K562 (cell line): ENCODE measurements at regions not wholly inside any gene's neighbourhood (a gene's known extent, or its start where the extent isn't known, plus 50 kb on each side); places are given as distances from the start of the nearest gene placed in this dataset.

Experiments used
- ATAC-seq: fragments of 200-7000 bp; cut with Tn5 transposase; 3 replicates; pipeline ENCODE4 v1.9.1; 2020; ENCODE audit warnings: moderate library complexity
- BruUV-seq: library from RNA; stranded (reverse); fragments of 400-500 nt; replicated peaks from 2 replicates; lab custom pipeline; 2021; lab: Mats Ljungman, UMichigan
- CTCF ChIA-PET: fragments of 300-600 bp; formaldehyde crosslinking; extraction: SDS; loops from one replicate; lab custom pipeline; 2021; ENCODE audit warnings: low intra/inter-chr PET ratio; lab: Yijun Ruan, JAX
- POLR2A ChIA-PET: fragments of 300-600, 350-650 bp; sonication (Branson Sonifier 250); formaldehyde crosslinking; extraction: SDS; loops from one replicate; lab custom pipeline; 2021; ENCODE audit warnings: antibody characterized with exemption, inconsistent platforms; lab: Yijun Ruan, JAX
- DNase-seq, 4 experiments: peaks; one replicate each; pipeline versions ENCODE4 v3.0.0 to v3.0.0-alpha.2; 2011 to 2018; ENCODE audit warnings: low spot score in 3 of 4, mixed read lengths in 3 of 4; ENCODE audit errors: extremely low read depth in 1 of 4
- FAIRE-seq: peaks from 2 replicates; lab custom pipeline; 2011; peaks lifted over from hg19 to GRCh38; lab: Jason Lieb, UNC
- H2AFZ ChIP-seq: 2 replicates; pipeline ENCODE4 v1.6.0; 2011; ENCODE audit warnings: low read depth, low read length, control low read depth, inconsistent platforms
- H3K27ac ChIP-seq: fragments of 200-600 bp; 3 replicates; pipeline ENCODE4 v1.8.0; 2011; ENCODE audit warnings: low read depth, mild to moderate bottlenecking, control low read depth, inconsistent platforms, low read length, moderate library complexity, mixed read lengths; ENCODE audit errors: extremely low read depth
- H3K27me3 ChIP-seq, 2 experiments: fragments of 300-600 bp in 1 of 2; 2 replicates in 1 of 2; 3 replicates in 1 of 2; pipeline versions ENCODE4 v1.6.0 to v1.8.0; 2011; ENCODE audit warnings: inconsistent platforms in 2 of 2, low read length in 2 of 2, mild to moderate bottlenecking in 1 of 2, mixed read lengths in 1 of 2, moderate library complexity in 1 of 2; ENCODE audit not compliant: control insufficient read depth in 2 of 2, insufficient read depth in 2 of 2
- H3K36me3 ChIP-seq: fragments of 300-600 bp; 3 replicates; pipeline ENCODE4 v1.8.0; 2011; ENCODE audit warnings: mild to moderate bottlenecking, low read length, inconsistent platforms; ENCODE audit not compliant: control insufficient read depth, insufficient read depth
- H3K4me1 ChIP-seq, 2 experiments: fragments of 200-600 bp in 1 of 2; replicated peaks in 1 of 2; 2 replicates in 1 of 2; 3 replicates in 1 of 2; pipeline versions ENCODE4 v1.5.1 to v1.8.0; 2011; ENCODE audit warnings: inconsistent platforms in 2 of 2, low read length in 2 of 2, mild to moderate bottlenecking in 1 of 2, mixed read lengths in 1 of 2, moderate library complexity in 1 of 2; ENCODE audit not compliant: control insufficient read depth in 2 of 2, insufficient read depth in 2 of 2
- H3K4me2 ChIP-seq: 2 replicates; pipeline ENCODE4 v1.6.1; 2011; ENCODE audit warnings: low read length, control low read depth, inconsistent platforms, mixed read lengths; ENCODE audit not compliant: insufficient read depth
- H3K4me3 ChIP-seq: fragments of 200-600 bp; sonication (generic), shearing (Covaris generic); 2 replicates; pipeline ENCODE4 v1.5.1; 2016; ENCODE audit warnings: control low read depth, inconsistent platforms
- H3K79me2 ChIP-seq: fragments of 200-600 bp; 3 replicates; pipeline ENCODE4 v1.8.0; 2011; ENCODE audit warnings: low read length, inconsistent platforms; ENCODE audit not compliant: control insufficient read depth, insufficient read depth
- H3K9ac ChIP-seq, 2 experiments: 2 replicates each; pipeline versions ENCODE4 v1.6.0 to v1.6.1; 2011; ENCODE audit warnings: low read depth in 2 of 2, low read length in 2 of 2, control low read depth in 1 of 2, inconsistent platforms in 1 of 2, mild to moderate bottlenecking in 1 of 2, mixed read lengths in 1 of 2; ENCODE audit not compliant: insufficient read depth in 1 of 2
- H3K9me1 ChIP-seq: one replicate; pipeline ENCODE4 v1.6.0; 2011; ENCODE audit warnings: inconsistent platforms, mild to moderate bottlenecking, low read length, moderate library complexity; ENCODE audit not compliant: control insufficient read depth, insufficient read depth
- H3K9me3 ChIP-seq: replicated peaks from 2 replicates; pipeline ENCODE4 v1.5.1; 2011; ENCODE audit warnings: low read depth, low read length, inconsistent platforms; ENCODE audit not compliant: control insufficient read depth, insufficient read depth
- H4K20me1 ChIP-seq: replicated peaks from 2 replicates; pipeline ENCODE4 v1.6.1; 2011; ENCODE audit warnings: low read length, inconsistent platforms, mixed read lengths; ENCODE audit not compliant: control insufficient read depth, insufficient read depth
- BMI1 ChIP-seq: fragments of 150-350 bp; IDR thresholded peaks from 2 replicates; pipeline ENCODE4 v1.6.1; 2014; ENCODE audit warnings: low read length
- CHCHD3 ChIP-seq: fragments of 250-450 bp; sonication (Bioruptor Pico); IDR thresholded peaks from 2 replicates; pipeline ENCODE4 v2.1.2; 2022; ENCODE audit warnings: mild to moderate bottlenecking
- E2F5 ChIP-seq: sonication (generic); formaldehyde crosslinking; IDR thresholded peaks from 2 replicates; pipeline ENCODE4 v1.8.0; 2022; ENCODE audit warnings: mild to moderate bottlenecking, missing genetic modification reagents
- E2F8 ChIP-seq: fragments of 450-650 bp; IDR thresholded peaks from 2 replicates; pipeline ENCODE4 v1.7.1; 2018; ENCODE audit warnings: mild to moderate bottlenecking, low read depth; ENCODE audit not compliant: partially characterized antibody
- EP400 ChIP-seq: fragments of 450-650 bp; IDR thresholded peaks from 2 replicates; pipeline ENCODE4 v1.6.1; 2017; ENCODE audit warnings: antibody characterized with exemption, mild to moderate bottlenecking, moderate library complexity
- ETS2 ChIP-seq: IDR thresholded peaks from 2 replicates; pipeline ENCODE4 v1.6.1; 2016; ENCODE audit warnings: borderline replicate concordance, missing genetic modification characterization, mild to moderate bottlenecking, moderate library complexity, missing compliant biosample characterization; ENCODE audit not compliant: poor library complexity, severe bottlenecking
- MXI1 ChIP-seq: IDR thresholded peaks from 2 replicates; pipeline ENCODE4 v1.6.1; 2011; ENCODE audit warnings: low read depth, mild to moderate bottlenecking, improper control_type of control experiment, low read length
- NELFE ChIP-seq: IDR thresholded peaks from 2 replicates; pipeline ENCODE4 v1.6.1; 2011; ENCODE audit warnings: mild to moderate bottlenecking; ENCODE audit not compliant: insufficient read depth, insufficient read length
- NRF1 ChIP-seq, 2 experiments: fragments of 450-650 bp; IDR thresholded peaks in 1 of 2; conservative IDR thresholded peaks in 1 of 2; 2 replicates each; pipeline ENCODE4 v1.6.1; 2014; ENCODE audit warnings: mild to moderate bottlenecking in 2 of 2
- SETDB1 ChIP-seq: IDR thresholded peaks from one replicate; pipeline ENCODE4 v1.6.1; 2012; ENCODE audit warnings: low read length, control low read depth, inconsistent platforms
- STAT5B ChIP-seq: fragments of 250-450 bp; sonication (Bioruptor Pico); IDR thresholded peaks from 2 replicates; pipeline ENCODE4 v1.8.0; 2021; ENCODE audit warnings: mild to moderate bottlenecking, inconsistent platforms
- SUPT5H ChIP-seq: fragments of 450-650 bp; IDR thresholded peaks from 2 replicates; pipeline ENCODE4 v1.6.1; 2016
- TSC22D4 ChIP-seq: fragments of 450-650 bp; IDR thresholded peaks from 2 replicates; pipeline ENCODE4 v1.6.1; 2016; ENCODE audit warnings: missing genetic modification characterization, missing biosample characterization, control low read depth
- XRCC5 ChIP-seq: fragments of 200-400 bp; formaldehyde crosslinking; IDR thresholded peaks from 2 replicates; pipeline ENCODE4 v1.6.1; 2017; ENCODE audit warnings: low read depth, mild to moderate bottlenecking, low read length
- ZNF253 ChIP-seq: fragments of 250-450 bp; sonication (Bioruptor Pico); conservative IDR thresholded peaks from 2 replicates; pipeline ENCODE4 v1.6.1; 2021; ENCODE audit warnings: mild to moderate bottlenecking
- WGBS: fragments of 100-300 bp; shearing (Covaris generic); methylation state at CpG from one replicate; pipeline ENCODE4 v1.1.6; 2016; ENCODE audit warnings: low coverage, mixed read lengths; ENCODE audit not compliant: insufficient coverage; ENCODE audit errors: missing lambda C conversion rate; 5-methylcytosine and 5-hydroxymethylcytosine counted together
- in situ Hi-C: fragments of 300-500 bp; cut with MboI; formaldehyde crosslinking; loops from 4 replicates; pipeline ENCODE4 v1.15.0; 2018; ENCODE audit warnings: inconsistent platforms, mixed read lengths
- intact Hi-C: fragments of 100-400 bp; cut with micrococcal nuclease; formaldehyde crosslinking; loops from 2 replicates; pipeline ENCODE4 v1.14.2; 2022

GRCh38 chr3:102180280-102180931, 254.4 kb upstream of the ZPLD1 start (continued):
- TF ChIP-seq E2F8 (no peak), STAT5B (CRISPR knock-in tag) (no peak), E2F5 (no peak), BMI1 (no peak), TSC22D4 (tag) (no peak), CHCHD3 (no peak)

GRCh38 chr3:102181175-102181920, 253.5 kb upstream of the ZPLD1 start:
- no peak overlapping the region for H2AFZ ChIP-seq
- H3K9me3 ChIP-seq = no peaks in the 10 kb centered on the region
- H3K79me2 ChIP-seq = no peaks in the 10 kb centered on the region
- intact Hi-C loops (no loop called here), in situ Hi-C loops (no loop called here)
- no peak overlapping the region for H3K4me2 ChIP-seq
- no peak overlapping the region for H3K4me3 ChIP-seq
- H3K9me1 ChIP-seq = no peaks in the 10 kb centered on the region
- H4K20me1 ChIP-seq = no peaks in the 10 kb centered on the region
- WGBS = 13% methylated on average over 4 of the region's 4 CpGs
- no peaks in the 10 kb centered on the region for H3K27me3 ChIP-seq
- no peaks in the 10 kb centered on the region for H3K36me3 ChIP-seq
- CTCF ChIA-PET = no interaction called here
- FAIRE-seq = no peak
- ATAC-seq = no peak
- no peak overlapping the region for H3K9ac ChIP-seq
- POLR2A ChIA-PET = interaction anchor here (0.8 to 1.8 kb wide), 2 partner anchors 29 to 331 kb away, joined by 3 to 4 read pairs; no protein-coding TSS in a partner anchor
- H3K27ac ChIP-seq = no peak overlapping the region
- no peak for DNase-seq
- no TSS peak for BruUV-seq
- H3K4me1 ChIP-seq = no peaks in the 10 kb centered on the region
- TF ChIP-seq ZNF253 (CRISPR knock-in tag) (no peak), ETS2 (tag) (no peak), MXI1 (no peak), NRF1 (conservative IDR thresholded peaks at IDR 0.05 in 1 of 2, IDR thresholded peaks at IDR 0.05 in 1 of 2) (no peak), SETDB1 (no peak), EP400 (no peak), NELFE (no peak), XRCC5 (no peak), SUPT5H (no peak), CHCHD3 (no peak)
